BJ (cell line): ENCODE measurements at regions not wholly inside any gene's neighbourhood (a gene's known extent, or its start where the extent isn't known, plus 50 kb on each side); places are given as distances from the start of the nearest gene placed in this dataset.

Experiments
- CTCF ChIA-PET: fragments of 350-600 bp; formaldehyde crosslinking; extraction: SDS; loops from one replicate; lab custom pipeline; 2021; ENCODE audit warnings: antibody characterized with exemption, inconsistent platforms; lab: Yijun Ruan, JAX
- POLR2A ChIA-PET: fragments of 300-600 bp; sonication (Branson Sonifier 250); formaldehyde crosslinking; extraction: SDS; loops from one replicate; lab custom pipeline; 2021; ENCODE audit warnings: antibody characterized with exemption; lab: Charles Lee
- DNase-seq: peaks from one replicate; pipeline ENCODE4 v3.0.0-alpha.2; 2011; ENCODE audit warnings: low read depth
- H3K27me3 ChIP-seq: 2 replicates; pipeline ENCODE4 v1.6.0; 2011; ENCODE audit warnings: low read length; ENCODE audit not compliant: control insufficient read depth, insufficient read depth
- H3K36me3 ChIP-seq: 2 replicates; pipeline ENCODE4 v1.5.1; 2011; ENCODE audit warnings: low read length; ENCODE audit not compliant: control insufficient read depth, insufficient read depth
- H3K4me3 ChIP-seq: 2 replicates; pipeline ENCODE4 v1.5.1; 2011; ENCODE audit warnings: low read depth, mild to moderate bottlenecking, control low read depth, low read length
- TF ChIP-seq, protein P1 (sequence below): IDR thresholded peaks from 2 replicates; pipeline ENCODE4 v1.5.1; 2011; ENCODE audit warnings: low read depth, mild to moderate bottlenecking, control low read depth, inconsistent platforms, low read length, moderate library complexity; ENCODE audit not compliant: insufficient read depth

DNA sequence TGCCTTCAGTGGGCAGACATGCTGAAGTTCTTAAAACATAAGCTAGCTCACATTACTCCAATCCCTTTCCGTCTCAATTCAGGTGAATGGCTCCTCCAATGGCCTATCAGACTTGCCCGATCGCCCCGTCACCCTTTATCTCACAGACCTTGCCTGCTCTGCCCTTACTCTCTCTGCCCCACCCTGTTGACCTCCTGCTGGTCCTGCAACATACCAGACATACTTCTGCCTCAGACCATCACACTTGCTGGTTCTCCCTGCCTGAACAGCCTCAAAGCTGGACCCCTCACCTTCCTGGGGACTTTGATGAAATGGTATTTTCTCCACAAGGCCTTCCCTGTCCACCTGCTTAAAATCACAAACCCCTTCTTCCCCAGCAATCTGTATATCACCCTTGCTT, 340.1 kb upstream of the NR3C2 start:
- Histone ChIP-seq H3K4me3 (no peak overlapping the region), H3K36me3 (no peaks in the 10 kb centered on the region), H3K27me3 (no peaks in the 10 kb centered on the region)
- TF ChIP-seq, protein P1, sequence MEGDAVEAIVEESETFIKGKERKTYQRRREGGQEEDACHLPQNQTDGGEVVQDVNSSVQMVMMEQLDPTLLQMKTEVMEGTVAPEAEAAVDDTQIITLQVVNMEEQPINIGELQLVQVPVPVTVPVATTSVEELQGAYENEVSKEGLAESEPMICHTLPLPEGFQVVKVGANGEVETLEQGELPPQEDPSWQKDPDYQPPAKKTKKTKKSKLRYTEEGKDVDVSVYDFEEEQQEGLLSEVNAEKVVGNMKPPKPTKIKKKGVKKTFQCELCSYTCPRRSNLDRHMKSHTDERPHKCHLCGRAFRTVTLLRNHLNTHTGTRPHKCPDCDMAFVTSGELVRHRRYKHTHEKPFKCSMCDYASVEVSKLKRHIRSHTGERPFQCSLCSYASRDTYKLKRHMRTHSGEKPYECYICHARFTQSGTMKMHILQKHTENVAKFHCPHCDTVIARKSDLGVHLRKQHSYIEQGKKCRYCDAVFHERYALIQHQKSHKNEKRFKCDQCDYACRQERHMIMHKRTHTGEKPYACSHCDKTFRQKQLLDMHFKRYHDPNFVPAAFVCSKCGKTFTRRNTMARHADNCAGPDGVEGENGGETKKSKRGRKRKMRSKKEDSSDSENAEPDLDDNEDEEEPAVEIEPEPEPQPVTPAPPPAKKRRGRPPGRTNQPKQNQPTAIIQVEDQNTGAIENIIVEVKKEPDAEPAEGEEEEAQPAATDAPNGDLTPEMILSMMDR: no peak
- ChIA-PET CTCF (no interaction called here), POLR2A (no interaction called here)
- no peak for DNase-seq

DNA sequence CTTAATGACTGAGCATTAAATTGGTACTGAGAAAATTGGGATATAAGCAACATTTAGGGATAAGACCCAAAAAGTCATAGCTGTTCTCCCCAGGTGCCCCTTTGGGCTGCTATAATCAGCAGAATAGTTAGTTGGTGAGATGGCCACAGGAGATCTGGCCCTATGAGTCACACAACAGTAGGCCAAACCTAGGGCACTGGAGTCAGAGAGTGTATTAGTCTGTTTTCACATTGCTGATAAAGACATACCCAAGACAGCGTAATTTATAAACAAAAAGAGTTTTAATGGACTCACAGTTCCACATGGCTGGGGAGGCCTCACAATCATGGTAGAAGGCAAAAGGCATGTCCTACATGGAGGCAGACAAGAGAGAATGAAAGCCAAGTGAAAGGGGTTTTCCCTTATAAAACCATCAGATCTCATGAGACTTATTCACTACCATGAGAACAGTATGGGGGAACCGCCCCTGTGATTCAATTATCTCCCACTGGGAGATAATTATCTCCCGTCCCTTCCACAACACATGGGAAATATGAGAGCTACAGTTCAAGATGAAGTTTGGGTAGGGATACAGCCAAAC, 338.3 kb upstream of the NR3C2 start:
- CTCF ChIA-PET: no interaction called here
- TF ChIP-seq, protein P1: no peak
- Histone ChIP-seq H3K36me3 (no peaks in the 10 kb centered on the region), H3K27me3 (no peaks in the 10 kb centered on the region), H3K4me3 (no peak overlapping the region)
- no peak for DNase-seq
- POLR2A ChIA-PET: no interaction called here

DNA sequence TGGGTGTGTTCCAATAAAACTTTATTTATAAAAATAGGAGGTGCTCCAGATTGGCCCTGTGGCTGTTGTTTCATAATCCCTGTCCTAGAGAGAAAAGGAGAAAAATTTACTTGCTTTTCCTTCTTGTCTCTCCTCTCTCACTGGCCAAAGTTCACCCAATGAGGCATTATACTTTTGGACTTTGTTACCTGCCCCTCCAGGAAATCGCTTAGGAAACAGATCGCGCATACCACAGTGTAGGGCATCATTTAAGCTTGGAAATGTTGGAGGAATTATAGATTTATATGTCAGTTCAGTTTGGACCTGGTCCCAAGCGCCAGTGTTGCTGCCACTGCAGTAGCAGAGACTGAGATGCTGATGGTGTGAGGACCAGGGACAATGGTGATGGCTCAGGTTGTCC, 337.6 kb upstream of the NR3C2 start:
- CTCF ChIA-PET: no interaction called here
- no peak for DNase-seq
- TF ChIP-seq, protein P1: no peak
- H3K4me3 ChIP-seq: no peak overlapping the region
- POLR2A ChIA-PET: no interaction called here
- H3K27me3 ChIP-seq: no peaks in the 10 kb centered on the region
- no peaks in the 10 kb centered on the region for H3K36me3 ChIP-seq

DNA sequence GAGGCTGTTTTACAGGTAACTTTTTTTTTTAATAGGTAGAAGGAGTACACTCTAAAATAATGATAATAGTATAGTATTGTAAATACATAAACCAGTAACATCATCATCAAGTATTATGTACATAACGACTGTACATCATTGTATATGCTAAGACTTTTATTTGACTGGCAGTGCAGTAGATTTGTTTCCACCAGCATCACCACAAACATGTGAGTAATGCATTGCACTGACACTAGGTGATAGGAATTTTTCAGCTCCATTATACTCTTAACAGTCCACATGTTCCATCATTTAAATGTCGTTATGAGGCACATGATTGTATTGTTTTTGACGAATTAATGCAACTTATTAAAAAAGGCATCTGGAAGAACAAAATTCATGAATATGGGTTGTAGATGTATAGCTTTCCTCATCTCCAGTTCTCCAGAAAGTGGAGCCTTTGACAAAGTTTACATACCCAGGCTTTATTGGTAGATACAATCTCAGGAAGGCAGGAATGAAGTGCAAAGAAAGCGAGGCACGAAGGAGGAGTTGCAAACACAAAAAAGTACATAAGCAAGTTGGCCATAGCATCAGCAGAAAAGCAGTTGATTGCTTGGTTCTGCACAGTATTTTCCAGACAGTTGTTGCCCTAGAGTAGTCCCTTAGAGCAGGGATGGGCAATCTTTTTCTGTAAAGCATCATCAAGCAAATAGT, 336.9 kb upstream of the NR3C2 start:
- ChIA-PET CTCF (no interaction called here), POLR2A (no interaction called here)
- no peak for DNase-seq
- TF ChIP-seq, protein P1: no peak
- Histone ChIP-seq H3K27me3 (no peaks in the 10 kb centered on the region), H3K4me3 (no peak overlapping the region), H3K36me3 (no peaks in the 10 kb centered on the region)

DNA sequence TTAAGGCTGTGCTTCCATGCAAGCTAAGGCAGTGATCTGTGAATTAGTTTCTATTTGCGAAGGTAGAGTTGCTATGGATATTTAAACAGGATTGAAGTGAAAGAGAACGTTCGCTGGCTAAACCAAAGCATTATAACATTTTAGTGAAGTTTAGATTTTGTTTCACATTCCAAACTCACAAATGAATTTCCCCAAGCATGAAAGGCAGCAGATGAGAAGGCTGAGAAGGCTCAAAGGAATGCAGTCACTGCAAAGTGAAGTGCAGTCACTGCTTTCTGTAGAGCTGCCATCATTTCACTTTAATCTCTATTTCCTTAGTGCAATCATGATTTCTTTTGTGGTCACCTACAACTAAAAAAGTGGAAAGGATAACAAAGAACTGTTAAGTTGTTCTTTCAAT, 334.7 kb upstream of the NR3C2 start:
- Histone ChIP-seq H3K36me3 (no peaks in the 10 kb centered on the region), H3K4me3 (no peak overlapping the region), H3K27me3 (no peaks in the 10 kb centered on the region)
- no peak for DNase-seq
- TF ChIP-seq, protein P1: no peak
- ChIA-PET CTCF (no interaction called here), POLR2A (no interaction called here)
